Daoy (cell line): ENCODE measurements at regions not wholly inside any gene's neighbourhood (a gene's known extent, or its start where the extent isn't known, plus 50 kb on each side); places are given as distances from the start of the nearest gene placed in this dataset.
A peak's percentile ranks its signal among the peaks of the same experiment; 100 is the strongest.
"Not testable (repeated sequence)": the region's sequence is repeated elsewhere in the genome, so short reads cannot be mapped to it uniquely, and the experiment has no call there.

Experiments
- DNase-seq: peaks from one replicate; pipeline ENCODE4 v3.0.0-alpha.2; 2015; ENCODE audit warnings: low read depth

- DNase-seq, result no peak
Measured at GRCh38 chr1:118461154-118461553, 276.1 kb upstream of the SPAG17 start.

- DNase-seq, result no peak
Measured at GRCh38 chr1:118459871-118460270, 274.8 kb upstream of the SPAG17 start.

GRCh38 chr1:118453856-118454255 is 268.8 kb upstream of the SPAG17 start:
- not testable (repeated sequence) for DNase-seq

GRCh38 chr1:118445156-118445555 is 260.1 kb upstream of the SPAG17 start:
- DNase-seq, result no peak

GRCh38 chr1:118442214-118442613 is 257.2 kb upstream of the SPAG17 start:
- no peak for DNase-seq

- DNase-seq, result no peak
Measured at GRCh38 chr1:118437664-118438063, 252.6 kb upstream of the SPAG17 start.

- no peak for DNase-seq
Measured at GRCh38 chr1:118429856-118430255, 244.8 kb upstream of the SPAG17 start.

- no peak for DNase-seq
Measured at GRCh38 chr1:118421868-118422350, 236.9 kb upstream of the SPAG17 start.

GRCh38 chr1:118404024-118404423 is 219.0 kb upstream of the SPAG17 start:
- no peak for DNase-seq

GRCh38 chr1:118397496-118397859 is 212.4 kb upstream of the SPAG17 start:
- no peak for DNase-seq

GRCh38 chr1:118396829-118397495 is 211.9 kb upstream of the SPAG17 start:
- no peak for DNase-seq

GRCh38 chr1:118396279-118396678 is 211.3 kb upstream of the SPAG17 start:
- no peak for DNase-seq

GRCh38 chr1:118395430-118395991 is 210.5 kb upstream of the SPAG17 start:
- no peak for DNase-seq

GRCh38 chr1:118390955-118391354 is 205.9 kb upstream of the SPAG17 start:
- no peak for DNase-seq

GRCh38 chr1:118388301-118388959 is 203.4 kb upstream of the SPAG17 start:
- no peak for DNase-seq

- no peak for DNase-seq
Measured at GRCh38 chr1:118381197-118381869, 196.3 kb upstream of the SPAG17 start.

- DNase-seq, result not testable (repeated sequence)
Measured at GRCh38 chr1:118377183-118377582, 192.2 kb upstream of the SPAG17 start.

- no peak for DNase-seq
Measured at GRCh38 chr1:118371612-118372011, 186.6 kb upstream of the SPAG17 start.

GRCh38 chr1:118370861-118371260 is 185.8 kb upstream of the SPAG17 start:
- DNase-seq, result no peak

GRCh38 chr1:118366286-118366685 is 181.3 kb upstream of the SPAG17 start:
- no peak for DNase-seq

GRCh38 chr1:118364882-118365281 is 179.9 kb upstream of the SPAG17 start:
- DNase-seq, result no peak

- DNase-seq, result no peak
Measured at GRCh38 chr1:118363396-118363795, 178.4 kb upstream of the SPAG17 start.

GRCh38 chr1:118360817-118361216 is 175.8 kb upstream of the SPAG17 start:
- peak; percentile 30 for DNase-seq
